SK-N-SH (cell line): ENCODE measurements at regions not wholly inside any gene's neighbourhood (a gene's known extent, or its start where the extent isn't known, plus 50 kb on each side); places are given as distances from the start of the nearest gene placed in this dataset.

Experiments used
- CTCF ChIA-PET: fragments of 300-600, 350-600 bp; formaldehyde crosslinking; extraction: SDS; loops from one replicate; lab custom pipeline; 2021; lab: Yijun Ruan, JAX
- POLR2A ChIA-PET: fragments of 350-600 bp; sonication (Branson Sonifier 250); formaldehyde crosslinking; extraction: SDS; loops from one replicate; lab custom pipeline; 2020; ENCODE audit warnings: antibody characterized with exemption, inconsistent platforms; lab: Yijun Ruan, JAX
- DNase-seq: peaks from one replicate; pipeline ENCODE4 v3.0.0; 2012
- H2AFZ ChIP-seq: fragments of 200-600 bp; sonication (generic); 2 replicates; pipeline ENCODE4 v1.8.1; 2016; ENCODE audit warnings: antibody characterized with exemption, mild to moderate bottlenecking, low read depth
- H3F3A ChIP-seq: fragments of 200-600 bp; sonication (generic); replicated peaks from 2 replicates; pipeline ENCODE3; 2016; ENCODE audit warnings: antibody characterized with exemption, mild to moderate bottlenecking; ENCODE audit not compliant: insufficient read depth
- H3K27ac ChIP-seq, 2 experiments: fragments of 200-500 bp in 1 of 2; fragments of 200-600 bp in 1 of 2; sonication (Bioruptor generic) in 1 of 2; sonication (generic), shearing (Covaris generic) in 1 of 2; 2 replicates each; pipeline versions ENCODE4 v1.5.1 to v1.6.1; 2014 to 2016; ENCODE audit warnings: low read depth in 2 of 2, inconsistent platforms in 1 of 2, low read length in 1 of 2, mild to moderate bottlenecking in 1 of 2, mixed read lengths in 1 of 2
- H3K27me3 ChIP-seq: fragments of 200-600 bp; sonication (generic), shearing (Covaris generic); 2 replicates; pipeline ENCODE4 v1.6.1; 2016; ENCODE audit warnings: mixed run types; ENCODE audit not compliant: insufficient read depth
- H3K36me3 ChIP-seq, 2 experiments: fragments of 200-500 bp in 1 of 2; fragments of 200-600 bp in 1 of 2; sonication (Bioruptor generic) in 1 of 2; sonication (generic) in 1 of 2; replicated peaks in 1 of 2; 2 replicates each; pipeline versions ENCODE3 to v1.5.1; 2014 to 2016; ENCODE audit warnings: low read length in 1 of 2, mild to moderate bottlenecking in 1 of 2; ENCODE audit not compliant: insufficient read depth in 2 of 2, control insufficient read depth in 1 of 2
- H3K4me1 ChIP-seq, 2 experiments: fragments of 200-500 bp in 1 of 2; fragments of 200-600 bp in 1 of 2; sonication (Bioruptor generic) in 1 of 2; sonication (generic), shearing (Covaris generic) in 1 of 2; 2 replicates each; pipeline versions ENCODE4 v1.5.1 to v1.6.1; 2014 to 2016; ENCODE audit warnings: low read depth in 1 of 2, low read length in 1 of 2, mixed run types in 1 of 2; ENCODE audit not compliant: insufficient read depth in 2 of 2, control insufficient read depth in 1 of 2
- H3K4me2 ChIP-seq: fragments of 200-600 bp; sonication (generic), shearing (Covaris generic); 2 replicates; pipeline ENCODE4 v1.6.1; 2017; ENCODE audit warnings: mixed run types
- H3K4me3 ChIP-seq, 2 experiments: fragments of 200-500 bp in 1 of 2; fragments of 200-600 bp in 1 of 2; sonication (Bioruptor generic) in 1 of 2; sonication (generic), shearing (Covaris generic) in 1 of 2; 2 replicates each; pipeline versions ENCODE4 v1.5.1 to v1.8.1; 2014 to 2016; ENCODE audit warnings: low read depth in 2 of 2, inconsistent platforms in 1 of 2, low read length in 1 of 2, mild to moderate bottlenecking in 1 of 2, mixed read lengths in 1 of 2, moderate library complexity in 1 of 2
- H3K79me2 ChIP-seq: fragments of 200-600 bp; sonication (generic); 2 replicates; pipeline ENCODE4 v1.8.1; 2017; ENCODE audit warnings: mild to moderate bottlenecking; ENCODE audit not compliant: insufficient read depth
- H3K9ac ChIP-seq: fragments of 200-600 bp; sonication (generic); 2 replicates; pipeline ENCODE4 v1.6.1; 2017; ENCODE audit warnings: mixed run types
- H3K9me2 ChIP-seq: fragments of 200-600 bp; sonication (generic); 2 replicates; pipeline ENCODE4 v1.6.1; 2017; ENCODE audit warnings: mixed run types
- H3K9me3 ChIP-seq: fragments of 200-600 bp; sonication (generic); 2 replicates; pipeline ENCODE4 v1.6.1; 2017; ENCODE audit warnings: mixed run types, mild to moderate bottlenecking, moderate library complexity
- H4K20me1 ChIP-seq: fragments of 200-600 bp; sonication (generic); 2 replicates; pipeline ENCODE4 v1.6.1; 2017; ENCODE audit warnings: mild to moderate bottlenecking, mixed run types; ENCODE audit not compliant: insufficient read depth
- EP300 ChIP-seq, 2 experiments: IDR thresholded peaks; 2 replicates each; pipeline versions ENCODE4 v1.4.0 to v1.6.1; 2012; ENCODE audit warnings: borderline replicate concordance in 1 of 2, low read depth in 1 of 2, low read length in 1 of 2
- FOSL2 ChIP-seq: IDR thresholded peaks from 2 replicates; pipeline ENCODE4 v1.4.0; 2012; ENCODE audit warnings: low read depth, mild to moderate bottlenecking, moderate library complexity, borderline replicate concordance
- FOXJ3 ChIP-seq: sonication (generic); formaldehyde crosslinking; IDR thresholded peaks from 2 replicates; pipeline ENCODE4 v1.5.1; 2020; ENCODE audit warnings: mild to moderate bottlenecking, missing genetic modification reagents
- FOXM1 ChIP-seq: IDR thresholded peaks from 2 replicates; pipeline ENCODE4 v1.4.0; 2012; ENCODE audit warnings: low read depth, mild to moderate bottlenecking
- GABPA ChIP-seq: IDR thresholded peaks from 2 replicates; pipeline ENCODE4 v1.4.0; 2012; ENCODE audit warnings: low read depth, mild to moderate bottlenecking
- GATA2 ChIP-seq: sonication (generic); formaldehyde crosslinking; IDR thresholded peaks from 2 replicates; pipeline ENCODE4 v1.5.0; 2020; ENCODE audit warnings: mild to moderate bottlenecking, missing genetic modification reagents
- JUND ChIP-seq: IDR thresholded peaks from 2 replicates; pipeline ENCODE4 v1.4.0; 2012
- NRF1 ChIP-seq: IDR thresholded peaks from 2 replicates; pipeline ENCODE4 v1.6.1; 2012; ENCODE audit warnings: low read depth, mild to moderate bottlenecking, low read length
- POLR2AphosphoS5 ChIP-seq: IDR thresholded peaks from 2 replicates; pipeline ENCODE4 v1.6.1; 2012; ENCODE audit warnings: low read depth, low read length
- RAD21 ChIP-seq: IDR thresholded peaks from 2 replicates; pipeline ENCODE4 v1.6.1; 2012; ENCODE audit warnings: mild to moderate bottlenecking, low read length
- RCOR1 ChIP-seq: fragments of 150-350 bp; IDR thresholded peaks from 2 replicates; pipeline ENCODE4 v1.6.1; 2017; ENCODE audit warnings: antibody characterized with exemption, low read length
- RFX5 ChIP-seq: IDR thresholded peaks from 2 replicates; pipeline ENCODE4 v1.6.1; 2012; ENCODE audit warnings: mild to moderate bottlenecking, improper control_type of control experiment, low read length
- RXRA ChIP-seq: IDR thresholded peaks from 2 replicates; pipeline ENCODE4 v1.4.0; 2012; ENCODE audit warnings: low read depth, mild to moderate bottlenecking, borderline replicate concordance
- SIN3A ChIP-seq: IDR thresholded peaks from 2 replicates; pipeline ENCODE4 v1.6.1; 2012; ENCODE audit warnings: low read depth, mild to moderate bottlenecking, low read length, moderate library complexity, borderline replicate concordance
- SMC3 ChIP-seq: IDR thresholded peaks from 2 replicates; pipeline ENCODE4 v1.6.1; 2012; ENCODE audit warnings: low read depth, low read length, improper control_type of control experiment
- TAF1 ChIP-seq: IDR thresholded peaks from 2 replicates; pipeline ENCODE4 v1.6.1; 2012; ENCODE audit warnings: low read depth, mild to moderate bottlenecking, low read length, moderate library complexity, borderline replicate concordance
- TCF12 ChIP-seq: IDR thresholded peaks from 2 replicates; pipeline ENCODE4 v1.4.0; 2012
- TEAD4 ChIP-seq: IDR thresholded peaks from 2 replicates; pipeline ENCODE4 v1.4.0; 2012; ENCODE audit warnings: mild to moderate bottlenecking, borderline replicate concordance; ENCODE audit not compliant: insufficient read depth
- USF2 ChIP-seq: fragments of 150-350 bp; IDR thresholded peaks from 2 replicates; pipeline ENCODE4 v1.6.1; 2017; ENCODE audit warnings: antibody characterized with exemption, low read length, low read depth, borderline replicate concordance
- YY1 ChIP-seq: IDR thresholded peaks from 2 replicates; pipeline ENCODE4 v1.4.0; 2012; ENCODE audit warnings: low read depth, mild to moderate bottlenecking
- WGBS: methylation state at CpG from one replicate; pipeline ENCODE4 v1.1.6; 2017; ENCODE audit warnings: low lambda C conversion rate; 5-methylcytosine and 5-hydroxymethylcytosine counted together
- TF ChIP-seq, protein P1 (sequence below): fragments of 200-600 bp; sonication (generic); IDR thresholded peaks from 2 replicates; pipeline ENCODE4 v1.6.1; 2017; ENCODE audit warnings: antibody characterized with exemption, mild to moderate bottlenecking, moderate library complexity
- TF ChIP-seq, protein P2 (sequence below): fragments of 150-350 bp; IDR thresholded peaks from 2 replicates; pipeline ENCODE4 v1.6.1; 2016; ENCODE audit warnings: mild to moderate bottlenecking, low read depth, low read length
- TF ChIP-seq, protein P3 (sequence below): IDR thresholded peaks from 2 replicates; pipeline ENCODE4 v1.4.0; 2012; ENCODE audit warnings: low read depth
- TF ChIP-seq, protein P4 (sequence below): IDR thresholded peaks from 2 replicates; pipeline ENCODE4 v1.4.0; 2012; ENCODE audit warnings: low read depth, borderline replicate concordance

DNA sequence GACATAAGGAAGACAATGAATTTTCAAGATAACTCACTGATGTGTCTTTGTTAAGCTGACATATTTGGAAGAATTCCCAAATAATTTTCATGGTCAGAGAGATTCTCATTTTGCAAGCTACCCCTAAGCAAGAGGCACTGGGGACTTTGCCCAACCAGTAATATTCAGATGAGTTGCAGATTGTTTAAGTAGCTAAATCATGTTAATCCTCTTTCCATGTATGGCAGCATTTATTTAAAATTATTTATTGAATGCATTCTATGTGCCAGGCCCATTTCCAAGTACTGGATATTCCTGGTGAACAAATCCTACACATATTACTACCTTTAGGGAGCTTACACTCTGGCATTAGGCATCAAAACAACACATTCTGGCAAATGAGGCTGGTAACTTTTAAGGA, 56.5 kb upstream of the BACH1 start:
- Histone ChIP-seq H3K79me2 (no peaks in the 10 kb centered on the region), H3K27me3 (no peaks in the 10 kb centered on the region), H3K4me2 (no peak overlapping the region), H3K9me3 (no peaks in the 10 kb centered on the region), H3K9ac (no peak overlapping the region), H3K36me3 (peaks cover 0 to 3% of the 10 kb centered on the region in 2 experiments), H3K27ac (no peak overlapping the region), H2AFZ (no peak overlapping the region), H3K4me1 (peaks cover 0 to 20% of the 10 kb centered on the region in 2 experiments; a peak in 1 of 4 replicates), H4K20me1 (no peaks in the 10 kb centered on the region), H3K4me3 (no peak overlapping the region), H3K9me2 (no peaks in the 10 kb centered on the region), H3F3A (no peaks in the 10 kb centered on the region)
- TF ChIP-seq GATA2 (no peak), RXRA (no peak), TAF1 (no peak), SMC3 (no peak), JUND (no peak), TCF12 (no peak), YY1 (no peak), FOXJ3 (CRISPR knock-in tag) (no peak), EP300 (IDR thresholded peaks at IDR 0.05; ENCODE audit: borderline replicate concordance in 1 of 2, low read depth in 1 of 2, low read length in 1 of 2) (no peak), GABPA (no peak), SIN3A (no peak), TEAD4 (no peak), USF2 (no peak), RFX5 (no peak), POLR2AphosphoS5 (no peak), FOSL2 (no peak)
- CTCF ChIA-PET: interaction anchor here (1.1 to 1.5 kb wide), 3 partner anchors 9 to 107 kb away, joined by 3 to 5 read pairs (median 3); no protein-coding TSS in a partner anchor
- DNase-seq: no peak
- POLR2A ChIA-PET: no interaction called here

GRCh38 chr21:29243188-29243587, 55.5 kb upstream of the BACH1 start:
- no peak overlapping the region for H2AFZ ChIP-seq
- ChIA-PET CTCF (interaction anchor here (1.5 kb wide), 1 partner anchor 106 kb away, joined by 5 read pairs; no protein-coding TSS in a partner anchor), POLR2A (interaction anchor here (0.6 kb wide), 1 partner anchor 96 kb away, joined by 3 read pairs; no protein-coding TSS in a partner anchor)
- no peaks in the 10 kb centered on the region for H4K20me1 ChIP-seq
- H3K9me2 ChIP-seq: no peaks in the 10 kb centered on the region
- H3F3A ChIP-seq: peaks cover under 1% of the 10 kb centered on the region
- H3K4me1 ChIP-seq: peaks cover 0 to 10% of the 10 kb centered on the region in 2 experiments; a peak in 2 of 4 replicates
- peaks cover 0 to 3% of the 10 kb centered on the region in 2 experiments for H3K36me3 ChIP-seq
- H3K4me2 ChIP-seq: no peak overlapping the region
- 100% methylated on average over 1 of the region's 1 CpG for WGBS
- no peak overlapping the region for H3K4me3 ChIP-seq
- no peaks in the 10 kb centered on the region for H3K9me3 ChIP-seq
- H3K9ac ChIP-seq: no peak overlapping the region
- DNase-seq: no peak
- no peaks in the 10 kb centered on the region for H3K27me3 ChIP-seq
- H3K79me2 ChIP-seq: no peaks in the 10 kb centered on the region
- no peak overlapping the region for H3K27ac ChIP-seq
- TF ChIP-seq, protein P1, sequence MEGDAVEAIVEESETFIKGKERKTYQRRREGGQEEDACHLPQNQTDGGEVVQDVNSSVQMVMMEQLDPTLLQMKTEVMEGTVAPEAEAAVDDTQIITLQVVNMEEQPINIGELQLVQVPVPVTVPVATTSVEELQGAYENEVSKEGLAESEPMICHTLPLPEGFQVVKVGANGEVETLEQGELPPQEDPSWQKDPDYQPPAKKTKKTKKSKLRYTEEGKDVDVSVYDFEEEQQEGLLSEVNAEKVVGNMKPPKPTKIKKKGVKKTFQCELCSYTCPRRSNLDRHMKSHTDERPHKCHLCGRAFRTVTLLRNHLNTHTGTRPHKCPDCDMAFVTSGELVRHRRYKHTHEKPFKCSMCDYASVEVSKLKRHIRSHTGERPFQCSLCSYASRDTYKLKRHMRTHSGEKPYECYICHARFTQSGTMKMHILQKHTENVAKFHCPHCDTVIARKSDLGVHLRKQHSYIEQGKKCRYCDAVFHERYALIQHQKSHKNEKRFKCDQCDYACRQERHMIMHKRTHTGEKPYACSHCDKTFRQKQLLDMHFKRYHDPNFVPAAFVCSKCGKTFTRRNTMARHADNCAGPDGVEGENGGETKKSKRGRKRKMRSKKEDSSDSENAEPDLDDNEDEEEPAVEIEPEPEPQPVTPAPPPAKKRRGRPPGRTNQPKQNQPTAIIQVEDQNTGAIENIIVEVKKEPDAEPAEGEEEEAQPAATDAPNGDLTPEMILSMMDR: no peak
- TF ChIP-seq RAD21 (no peak), RCOR1 (no peak), POLR2AphosphoS5 (no peak), SIN3A (no peak), FOXM1 (no peak), NRF1 (no peak), FOSL2 (no peak)
- TF ChIP-seq, protein P2, sequence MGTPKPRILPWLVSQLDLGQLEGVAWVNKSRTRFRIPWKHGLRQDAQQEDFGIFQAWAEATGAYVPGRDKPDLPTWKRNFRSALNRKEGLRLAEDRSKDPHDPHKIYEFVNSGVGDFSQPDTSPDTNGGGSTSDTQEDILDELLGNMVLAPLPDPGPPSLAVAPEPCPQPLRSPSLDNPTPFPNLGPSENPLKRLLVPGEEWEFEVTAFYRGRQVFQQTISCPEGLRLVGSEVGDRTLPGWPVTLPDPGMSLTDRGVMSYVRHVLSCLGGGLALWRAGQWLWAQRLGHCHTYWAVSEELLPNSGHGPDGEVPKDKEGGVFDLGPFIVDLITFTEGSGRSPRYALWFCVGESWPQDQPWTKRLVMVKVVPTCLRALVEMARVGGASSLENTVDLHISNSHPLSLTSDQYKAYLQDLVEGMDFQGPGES: no peak
- TF ChIP-seq, protein P3, sequence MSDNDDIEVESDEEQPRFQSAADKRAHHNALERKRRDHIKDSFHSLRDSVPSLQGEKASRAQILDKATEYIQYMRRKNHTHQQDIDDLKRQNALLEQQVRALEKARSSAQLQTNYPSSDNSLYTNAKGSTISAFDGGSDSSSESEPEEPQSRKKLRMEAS: no peak
- TF ChIP-seq, protein P4, sequence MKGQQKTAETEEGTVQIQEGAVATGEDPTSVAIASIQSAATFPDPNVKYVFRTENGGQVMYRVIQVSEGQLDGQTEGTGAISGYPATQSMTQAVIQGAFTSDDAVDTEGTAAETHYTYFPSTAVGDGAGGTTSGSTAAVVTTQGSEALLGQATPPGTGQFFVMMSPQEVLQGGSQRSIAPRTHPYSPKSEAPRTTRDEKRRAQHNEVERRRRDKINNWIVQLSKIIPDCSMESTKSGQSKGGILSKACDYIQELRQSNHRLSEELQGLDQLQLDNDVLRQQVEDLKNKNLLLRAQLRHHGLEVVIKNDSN: no peak
